ENCODE measurements at regions not wholly inside any gene's neighbourhood (a gene's known extent, or its start where the extent isn't known, plus 50 kb on each side); places are given as distances from the start of the nearest gene placed in this dataset.

- DNase-seq = no peak
- Histone ChIP-seq H3K27me3 (ENCODE audit: insufficient read depth) (no peaks in the 10 kb centered on the region), H3K4me1 (ENCODE audit: control insufficient read depth in 1 of 2, insufficient read depth in 2 of 2, low read depth in 1 of 2, low read length in 1 of 2) (no peaks in the 10 kb centered on the region; a peak in 1 of 4 replicates), H3K4me2 (no peak overlapping the region), H3K79me2 (ENCODE audit: insufficient read depth) (no peaks in the 10 kb centered on the region), H3K9me2 (no peaks in the 10 kb centered on the region), H4K20me1 (ENCODE audit: insufficient read depth) (no peaks in the 10 kb centered on the region), H3K36me3 (replicated peaks in 1 of 2; ENCODE audit: control insufficient read depth in 1 of 2, insufficient read depth in 2 of 2, low read length in 1 of 2) (no peaks in the 10 kb centered on the region), H3K9me3 (no peaks in the 10 kb centered on the region), H3K4me3 (ENCODE audit: low read depth in 2 of 2, low read length in 1 of 2) (no peak overlapping the region), H3K27ac (ENCODE audit: low read depth in 2 of 2, low read length in 1 of 2) (no peak overlapping the region), H3F3A (replicated peaks; ENCODE audit: insufficient read depth) (no peaks in the 10 kb centered on the region), H3K9ac (no peak overlapping the region), H2AFZ (ENCODE audit: low read depth) (no peak overlapping the region)
- TF ChIP-seq GABPA (IDR thresholded peaks at IDR 0.05; ENCODE audit: low read depth) = no peak
- TF ChIP-seq SMC3 (IDR thresholded peaks at IDR 0.05; ENCODE audit: low read depth, low read length) = no peak
- TF ChIP-seq REST (IDR thresholded peaks at IDR 0.05; ENCODE audit: low read depth, low read length) = no peak
- no peak for TF ChIP-seq GATA2 (CRISPR knock-in tag; IDR thresholded peaks at IDR 0.05)
- no peak for TF ChIP-seq ZBTB33 (IDR thresholded peaks at IDR 0.05; ENCODE audit: borderline replicate concordance, low read depth)
- TF ChIP-seq JUND (IDR thresholded peaks at IDR 0.05) = no peak
- peak in 1 of 2 experiments; percentile 45; a peak in 1 of 4 replicates for TF ChIP-seq EP300 (IDR thresholded peaks at IDR 0.05; ENCODE audit: borderline replicate concordance in 1 of 2, low read depth in 1 of 2, low read length in 1 of 2)
- CTCF ChIA-PET = no interaction called here
- 5% methylated on average over 1 of the region's 1 CpG for WGBS (ENCODE audit: low lambda C conversion rate)
- POLR2A ChIA-PET = no interaction called here
These were observed 62.5 kb upstream of the PDHA1 start for GRCh38 chrX:19281256-19281655.

- Histone ChIP-seq H3K9me3 (no peaks in the 10 kb centered on the region), H3K9ac (no peak overlapping the region), H3K4me3 (ENCODE audit: low read depth in 2 of 2, low read length in 1 of 2) (no peak overlapping the region), H4K20me1 (ENCODE audit: insufficient read depth) (no peaks in the 10 kb centered on the region), H3F3A (replicated peaks; ENCODE audit: insufficient read depth) (no peaks in the 10 kb centered on the region), H3K27ac (ENCODE audit: low read depth in 2 of 2, low read length in 1 of 2) (no peak overlapping the region), H3K36me3 (replicated peaks in 1 of 2; ENCODE audit: control insufficient read depth in 1 of 2, insufficient read depth in 2 of 2, low read length in 1 of 2) (no peaks in the 10 kb centered on the region), H2AFZ (ENCODE audit: low read depth) (no peak overlapping the region), H3K4me2 (no peak overlapping the region), H3K4me1 (ENCODE audit: control insufficient read depth in 1 of 2, insufficient read depth in 2 of 2, low read depth in 1 of 2, low read length in 1 of 2) (no peaks in the 10 kb centered on the region; a peak in 1 of 4 replicates), H3K27me3 (ENCODE audit: insufficient read depth) (no peaks in the 10 kb centered on the region; the same call in 1 of the 2 replicates), H3K79me2 (ENCODE audit: insufficient read depth) (no peaks in the 10 kb centered on the region), H3K9me2 (no peaks in the 10 kb centered on the region)
- DNase-seq = no peak
- WGBS (ENCODE audit: low lambda C conversion rate) = 29% methylated on average over 6 of the region's 6 CpGs
- CTCF ChIA-PET = interaction anchor here (1.1 kb wide), 1 partner anchor 50 kb away, joined by 4 read pairs; no protein-coding TSS in a partner anchor
- POLR2A ChIA-PET = no interaction called here
- no peak for TF ChIP-seq ELF1 (IDR thresholded peaks at IDR 0.05)
- TF ChIP-seq PBX3 (IDR thresholded peaks at IDR 0.05) = no peak
- no peak for TF ChIP-seq CHD2 (IDR thresholded peaks at IDR 0.05; ENCODE audit: low read length, partially characterized antibody)
- no peak for TF ChIP-seq FOXJ3 (CRISPR knock-in tag; IDR thresholded peaks at IDR 0.05)
- TF ChIP-seq JUND (IDR thresholded peaks at IDR 0.05) = no peak
- TF ChIP-seq IRF3 (IDR thresholded peaks at IDR 0.05; ENCODE audit: low read depth, low read length) = no peak
- TF ChIP-seq YY1 (IDR thresholded peaks at IDR 0.05; ENCODE audit: low read depth) = no peak
- TF ChIP-seq REST (IDR thresholded peaks at IDR 0.05; ENCODE audit: low read depth, low read length) = no peak
- no peak for TF ChIP-seq SIN3A (IDR thresholded peaks at IDR 0.05; ENCODE audit: borderline replicate concordance, low read depth, low read length)
These were observed 60.0 kb upstream of the PDHA1 start for GRCh38 chrX:19283597-19284339.
